Jurkat, Clone E6-1 (cell line): ENCODE measurements at regions not wholly inside any gene's neighbourhood (a gene's known extent, or its start where the extent isn't known, plus 50 kb on each side); places are given as distances from the start of the nearest gene placed in this dataset.
"Not testable (repeated sequence)": the region's sequence is repeated elsewhere in the genome, so short reads cannot be mapped to it uniquely, and the experiment has no call there.

Experiments used
- DNase-seq: peaks from one replicate; pipeline ENCODE4 v3.0.0-alpha.2; 2011; ENCODE audit warnings: low read depth, low spot score
- H3K4me3 ChIP-seq: 2 replicates; pipeline ENCODE4 v1.5.1; 2011; ENCODE audit warnings: mild to moderate bottlenecking, low read length, control low read depth, moderate library complexity

- no peak for DNase-seq
These were observed 359.5 kb upstream of the RGPD4 start for GRCh38 chr2:107466984-107467773.

DNA sequence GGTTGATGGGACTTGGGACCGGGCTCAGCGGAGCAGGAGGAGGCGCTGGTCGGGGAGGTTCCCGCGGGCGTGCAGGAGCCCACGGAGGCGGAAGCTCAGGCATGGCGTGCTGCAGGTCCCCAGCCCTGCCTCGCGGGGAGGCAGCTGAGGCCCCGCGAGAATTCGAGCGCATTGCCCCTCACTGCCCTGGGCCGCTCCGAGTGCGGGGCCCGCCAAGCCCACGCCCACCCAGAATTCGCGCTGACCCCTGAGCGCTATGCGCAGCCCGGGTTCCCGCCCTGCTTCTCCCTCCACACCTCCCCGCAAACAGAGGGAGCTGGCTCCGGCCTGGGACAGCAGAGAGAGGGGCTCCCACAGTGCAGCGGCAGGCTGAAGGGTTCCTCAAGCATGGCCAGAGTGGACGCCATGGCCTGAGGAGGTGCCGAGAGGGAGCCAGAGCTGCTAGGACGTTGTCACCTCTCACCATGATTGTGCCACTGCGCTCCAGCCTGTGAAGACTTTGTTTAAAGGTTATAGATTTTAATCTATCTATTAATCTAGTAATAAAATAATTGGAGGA lies 357.2 kb upstream of the RGPD4 start:
- H3K4me3 ChIP-seq, result no peak overlapping the region

More at GRCh38 chr2:107466984-107467773, 359.5 kb upstream of the RGPD4 start:
- no peak overlapping the region for H3K4me3 ChIP-seq

DNA sequence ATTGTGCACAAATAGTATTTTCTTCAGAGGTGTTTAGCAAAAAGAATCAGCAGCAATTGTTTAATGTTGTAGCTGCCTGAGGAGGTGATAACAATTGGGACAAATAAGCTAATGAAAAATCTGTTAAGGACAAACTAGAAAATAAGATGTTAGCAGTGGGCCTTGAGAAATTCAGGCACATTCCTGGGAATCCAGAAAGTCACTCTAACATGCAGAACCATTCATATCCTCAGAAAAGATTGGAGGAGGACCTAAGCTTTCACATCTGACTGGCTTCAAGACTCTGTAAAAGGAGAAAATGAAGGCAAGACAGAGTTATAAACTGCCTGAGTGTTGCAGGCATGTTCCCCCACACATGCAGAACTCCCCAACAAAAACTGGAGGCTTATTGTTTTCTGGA lies 353.5 kb upstream of the RGPD4 start:
- no peak for DNase-seq
- no peak overlapping the region for H3K4me3 ChIP-seq

More for the DNA sequence above, 357.2 kb upstream of the RGPD4 start:
- no peak for DNase-seq

- no peak for DNase-seq
- no peak overlapping the region for H3K4me3 ChIP-seq
These were observed 350.8 kb upstream of the RGPD4 start for GRCh38 chr2:107475859-107476258.

DNA sequence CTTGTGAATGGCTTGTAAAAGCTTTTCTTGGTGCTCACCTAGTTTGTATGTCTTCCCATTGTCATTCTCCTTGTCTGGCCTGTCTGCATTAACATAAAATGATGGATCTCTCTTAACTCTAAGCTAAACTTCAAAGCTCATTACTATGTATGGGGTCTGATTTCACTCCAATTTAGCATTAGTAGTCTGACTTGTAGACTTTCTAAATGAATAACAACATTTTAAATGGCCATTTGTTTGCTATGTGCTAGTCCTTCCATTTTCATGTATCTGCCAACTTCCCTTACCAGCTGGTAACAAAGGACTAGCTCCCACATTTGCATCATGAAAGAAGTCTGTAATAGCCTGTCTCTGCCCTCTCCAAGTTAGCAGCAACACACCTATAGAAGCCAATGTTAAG lies 324.2 kb upstream of the RGPD4 start:
- no peak overlapping the region for H3K4me3 ChIP-seq
- no peak for DNase-seq

- no peak for DNase-seq
These were observed 314.5 kb upstream of the RGPD4 start for GRCh38 chr2:107511970-107512789.

DNA sequence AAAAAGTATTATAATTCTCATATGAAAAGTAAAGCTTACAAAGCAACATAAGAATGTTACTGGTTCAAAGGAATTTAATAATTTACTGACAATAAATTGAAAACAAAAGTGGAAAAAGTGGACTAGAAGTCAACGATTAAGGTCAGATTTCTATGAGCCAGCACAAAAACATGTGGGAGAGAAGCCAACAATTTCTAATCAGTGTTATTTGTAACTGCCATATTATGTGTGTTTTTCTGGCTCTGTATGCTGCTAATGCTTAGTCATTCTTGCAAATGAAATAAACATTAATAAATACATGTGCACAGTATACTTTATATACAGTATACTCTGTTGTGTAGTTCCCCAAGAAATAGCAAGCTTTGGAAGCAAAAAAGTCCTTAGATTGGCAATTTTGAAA lies 301.3 kb upstream of the RGPD4 start:
- H3K4me3 ChIP-seq, result no peak overlapping the region

More at GRCh38 chr2:107511970-107512789, 314.5 kb upstream of the RGPD4 start:
- H3K4me3 ChIP-seq, result no peak overlapping the region

DNA sequence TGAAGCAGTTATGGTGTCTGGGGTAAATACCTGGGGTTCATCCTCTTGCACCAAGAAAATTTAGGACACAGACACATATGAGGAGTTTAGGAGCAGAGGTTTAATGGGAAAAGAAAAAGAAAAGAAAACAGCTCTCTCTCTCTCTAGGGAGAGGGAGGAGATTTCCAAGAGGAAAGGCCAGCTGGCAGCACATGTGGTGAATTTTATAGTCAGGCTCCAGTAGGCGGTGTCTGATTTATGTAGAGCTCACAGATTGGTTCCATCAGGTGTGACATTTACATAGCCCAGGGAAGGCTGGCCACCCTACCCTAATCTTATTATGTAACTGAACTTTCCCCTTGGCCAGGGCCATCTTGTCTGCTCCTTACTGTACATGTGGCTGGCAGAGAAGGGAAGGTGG lies 297.5 kb upstream of the RGPD4 start:
- DNase-seq, result no peak
- H3K4me3 ChIP-seq, result no peak overlapping the region

More for the DNA sequence above, 301.3 kb upstream of the RGPD4 start:
- DNase-seq, result no peak

GRCh38 chr2:107530046-107530445 lies 296.6 kb upstream of the RGPD4 start:
- DNase-seq, result no peak
- no peak overlapping the region for H3K4me3 ChIP-seq

DNA sequence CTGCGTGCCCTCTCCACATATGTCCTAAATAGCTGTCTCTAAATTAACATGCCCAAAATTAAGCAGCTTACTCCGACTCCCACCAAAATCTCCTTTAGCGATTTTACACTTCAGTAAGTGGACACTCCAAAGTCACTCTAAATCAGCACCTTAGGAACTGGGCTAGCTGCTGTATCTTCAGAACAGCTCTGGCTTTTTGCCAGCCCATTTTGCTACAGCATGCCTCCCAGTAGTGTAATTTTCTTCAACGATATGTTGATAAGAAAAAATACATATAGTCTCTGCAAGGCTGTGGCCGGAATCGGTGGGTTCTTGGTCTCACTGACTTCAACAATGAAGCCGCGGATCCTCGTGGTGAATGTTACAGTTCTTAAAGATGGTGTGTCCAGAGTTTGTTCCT lies 291.8 kb upstream of the RGPD4 start:
- no peak overlapping the region for H3K4me3 ChIP-seq
- DNase-seq, result no peak

DNA sequence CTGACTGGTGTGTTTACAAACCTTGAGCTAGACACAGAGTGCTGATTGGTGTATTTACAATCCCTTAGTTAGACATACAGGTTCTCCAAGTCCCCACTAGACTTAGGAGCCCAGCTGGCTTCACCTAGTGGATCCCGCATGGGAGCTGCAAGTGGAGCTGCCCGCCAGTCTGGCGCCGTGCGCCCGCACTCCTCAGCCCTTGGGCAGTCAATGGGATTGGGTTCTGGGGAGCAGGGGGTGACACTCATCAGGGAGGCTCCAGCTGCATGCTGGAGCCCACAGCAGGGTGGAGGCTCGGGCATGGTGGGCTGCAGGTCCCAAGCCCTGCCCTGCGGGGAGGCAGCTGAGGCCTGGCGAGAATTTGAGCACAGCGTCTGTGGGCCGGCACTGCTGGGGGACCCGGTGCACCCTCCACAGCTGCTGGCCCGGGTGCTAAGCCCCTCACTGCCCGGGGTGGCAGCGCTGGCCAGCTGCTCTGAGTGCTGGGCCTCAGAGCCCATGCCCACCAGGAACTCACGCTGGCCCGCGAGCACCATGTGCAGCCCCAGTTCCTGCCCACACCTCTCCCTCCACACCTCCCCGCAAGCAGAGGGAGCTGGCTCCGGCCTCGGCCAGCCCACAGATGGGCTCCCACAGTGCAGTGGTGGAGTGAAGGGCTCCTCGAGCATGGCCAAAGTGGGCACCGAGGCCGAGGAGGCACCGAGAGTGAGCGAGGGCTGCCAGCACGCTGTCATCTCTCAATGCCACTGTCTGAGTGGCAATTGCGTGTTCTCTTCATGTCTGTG lies 290.6 kb upstream of the RGPD4 start:
- not testable (repeated sequence) for H3K4me3 ChIP-seq, DNase-seq

DNA sequence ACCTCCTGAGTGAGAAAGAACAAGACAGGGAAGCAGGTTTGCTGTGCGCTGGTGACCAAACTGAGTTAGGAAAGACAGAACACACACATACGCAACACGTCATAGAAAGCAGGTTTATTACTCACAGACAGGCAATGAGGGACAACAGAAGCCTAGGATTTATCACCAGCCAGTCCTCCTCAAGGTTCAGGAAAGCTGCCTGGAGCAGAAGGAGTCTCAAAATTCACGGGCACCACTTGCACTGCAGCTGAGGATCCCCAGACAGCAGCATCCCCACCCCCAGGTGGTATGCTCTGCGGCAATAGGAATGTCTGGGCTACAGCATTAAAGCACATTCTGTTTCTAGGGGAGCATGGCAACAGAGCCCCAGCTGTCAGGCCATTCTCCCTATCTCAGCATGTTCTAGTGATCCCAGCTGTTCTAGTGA lies 284.4 kb upstream of the RGPD4 start:
- no peak overlapping the region for H3K4me3 ChIP-seq
- DNase-seq, result no peak

- H3K4me3 ChIP-seq, result no peak overlapping the region
- DNase-seq, result no peak
These were observed 282.9 kb upstream of the RGPD4 start for GRCh38 chr2:107543793-107544192.

- DNase-seq, result no peak
- H3K4me3 ChIP-seq, result no peak overlapping the region
These were observed 281.6 kb upstream of the RGPD4 start for GRCh38 chr2:107545066-107545465.

GRCh38 chr2:107545851-107546250 lies 280.8 kb upstream of the RGPD4 start:
- no peak for DNase-seq
- no peak overlapping the region for H3K4me3 ChIP-seq

DNA sequence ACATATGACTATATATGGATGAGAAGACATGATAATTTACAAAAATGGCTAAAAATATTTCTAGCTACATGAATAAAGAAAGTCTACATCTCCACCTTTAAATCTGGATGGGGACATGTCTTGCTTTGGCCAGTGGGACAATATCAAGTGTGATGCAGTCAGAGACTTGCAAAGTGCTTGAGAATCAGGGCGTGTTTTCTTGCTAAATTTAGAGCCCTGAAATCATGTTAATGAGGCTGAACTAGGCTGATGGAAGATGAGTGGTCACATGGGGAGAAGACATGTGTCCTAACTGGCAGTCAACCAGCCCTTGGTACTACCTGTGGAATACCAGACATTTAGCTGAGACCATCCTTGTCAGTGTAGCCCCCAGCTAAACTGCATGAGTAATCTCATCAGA lies 278.5 kb upstream of the RGPD4 start:
- no peak overlapping the region for H3K4me3 ChIP-seq
- DNase-seq, result no peak

DNA sequence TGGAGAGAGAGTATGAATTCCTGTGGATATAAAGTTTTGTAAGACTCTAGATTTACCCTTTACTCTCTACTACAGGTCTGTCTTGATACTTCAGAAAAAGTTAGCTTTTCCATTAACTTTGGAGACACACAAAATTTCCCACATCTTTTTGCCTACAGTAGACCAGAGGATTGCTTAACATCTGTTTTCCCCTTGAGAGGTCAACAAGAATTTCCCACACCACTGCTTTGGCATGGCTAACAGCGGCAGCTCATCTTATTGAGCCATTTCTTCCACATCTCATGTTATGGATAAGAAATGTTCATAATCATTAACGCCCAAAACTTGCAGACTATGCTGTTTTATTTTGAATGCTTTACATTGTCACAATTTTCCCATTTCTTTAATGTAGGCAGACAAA lies 273.6 kb upstream of the RGPD4 start:
- no peak for DNase-seq
- H3K4me3 ChIP-seq, result no peak overlapping the region

DNA sequence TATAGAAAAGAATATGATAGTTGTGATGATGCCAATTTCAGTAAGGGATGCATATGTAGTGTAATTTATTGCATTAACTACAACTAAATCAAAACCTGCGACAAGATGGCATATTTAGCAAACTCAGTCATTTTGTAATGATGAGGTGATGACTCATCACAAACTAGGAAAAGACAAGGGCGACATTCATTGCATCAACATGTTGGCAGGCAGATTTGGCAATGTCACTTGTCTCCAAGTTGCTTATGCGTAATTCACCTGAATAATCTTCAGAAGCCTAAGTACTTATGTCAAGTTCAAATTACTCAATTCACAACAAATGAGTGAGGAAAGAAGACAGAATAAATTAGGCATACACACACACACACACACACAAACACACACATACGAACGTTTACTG lies 273.2 kb upstream of the RGPD4 start:
- no peak for DNase-seq

GRCh38 chr2:107556038-107556627 lies 270.6 kb upstream of the RGPD4 start:
- no peak for DNase-seq
- H3K4me3 ChIP-seq, result no peak overlapping the region

More for the DNA sequence above, 273.2 kb upstream of the RGPD4 start:
- no peak overlapping the region for H3K4me3 ChIP-seq
